Mononuclear cell (primary cell): ENCODE measurements at regions not wholly inside any gene's neighbourhood (a gene's known extent, or its start where the extent isn't known, plus 50 kb on each side); places are given as distances from the start of the nearest gene placed in this dataset.
"Not testable (repeated sequence)": the region's sequence is repeated elsewhere in the genome, so short reads cannot be mapped to it uniquely, and the experiment has no call there.

Experiments
- H3K27me3 ChIP-seq: 2 replicates; pipeline ENCODE4 v1.6.0; 2011; ENCODE audit warnings: low read length, control low read depth; ENCODE audit not compliant: insufficient read depth
- H3K4me1 ChIP-seq: 2 replicates; pipeline ENCODE4 v1.5.1; 2011; ENCODE audit warnings: mild to moderate bottlenecking, low read length, control low read depth; ENCODE audit not compliant: insufficient read depth
- H3K4me3 ChIP-seq: 2 replicates; pipeline ENCODE4 v1.5.1; 2011; ENCODE audit warnings: mild to moderate bottlenecking, low read length, moderate library complexity
- H3K9me3 ChIP-seq: 2 replicates; pipeline ENCODE4 v1.5.1; 2011; ENCODE audit warnings: low read depth, mild to moderate bottlenecking, control low read depth, low read length

- Histone ChIP-seq H3K4me1 (no peaks in the 10 kb centered on the region), H3K4me3 (no peak overlapping the region), H3K27me3 (peaks cover 66% of the 10 kb centered on the region), H3K9me3 (no peaks in the 10 kb centered on the region)
Observed at GRCh38 chr2:131425231-131425941, 50.5 kb upstream of the TUBA3D start.

- H3K27me3 ChIP-seq, result peaks cover 66% of the 10 kb centered on the region
- not testable (repeated sequence) for H3K9me3 ChIP-seq, H3K4me1 ChIP-seq
Observed at GRCh38 chr2:131424605-131425114, 51.3 kb upstream of the TUBA3D start.

GRCh38 chr2:131420751-131421150, 55.2 kb upstream of the TUBA3D start:
- not testable (repeated sequence) for H3K4me3 ChIP-seq, H3K9me3 ChIP-seq, H3K4me1 ChIP-seq
- H3K27me3 ChIP-seq, result peaks cover 37% of the 10 kb centered on the region

More at GRCh38 chr2:131424605-131425114, 51.3 kb upstream of the TUBA3D start:
- H3K4me3 ChIP-seq, result not testable (repeated sequence)

GRCh38 chr2:131419441-131419840, 55.5 kb upstream of the RAB6D start:
- H3K9me3 ChIP-seq, result no peaks in the 10 kb centered on the region
- H3K4me3 ChIP-seq, result no peak overlapping the region
- H3K4me1 ChIP-seq, result no peaks in the 10 kb centered on the region
- H3K27me3 ChIP-seq, result peaks cover 35% of the 10 kb centered on the region

- no peaks in the 10 kb centered on the region for H3K4me1 ChIP-seq
- H3K4me3 ChIP-seq, result no peak overlapping the region
- peaks cover 27% of the 10 kb centered on the region for H3K27me3 ChIP-seq
- H3K9me3 ChIP-seq, result no peaks in the 10 kb centered on the region
Observed at GRCh38 chr2:131418625-131419024, 54.7 kb upstream of the RAB6D start.

DNA sequence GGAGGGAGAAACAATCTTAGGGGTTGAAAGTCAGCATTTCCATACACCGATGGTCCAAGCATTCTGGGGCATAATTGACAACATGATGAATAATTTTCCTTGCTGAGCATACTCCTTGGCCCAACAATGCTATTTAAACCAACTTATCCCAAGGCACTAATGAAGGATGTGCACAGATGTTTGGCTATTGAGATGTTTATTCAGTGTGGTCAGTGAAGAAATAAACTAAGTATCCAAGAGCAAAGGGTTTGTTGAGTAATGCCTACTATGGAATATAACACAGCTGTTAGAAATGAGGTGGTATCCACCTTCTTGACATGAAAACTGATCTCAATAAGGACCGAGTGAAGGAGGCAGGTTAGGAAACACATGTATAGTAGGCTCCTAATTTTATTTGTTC, 53.9 kb upstream of the RAB6D start:
- no peak overlapping the region for H3K4me3 ChIP-seq
- no peaks in the 10 kb centered on the region for H3K9me3 ChIP-seq
- H3K27me3 ChIP-seq, result peaks cover 20% of the 10 kb centered on the region
- H3K4me1 ChIP-seq, result no peaks in the 10 kb centered on the region

DNA sequence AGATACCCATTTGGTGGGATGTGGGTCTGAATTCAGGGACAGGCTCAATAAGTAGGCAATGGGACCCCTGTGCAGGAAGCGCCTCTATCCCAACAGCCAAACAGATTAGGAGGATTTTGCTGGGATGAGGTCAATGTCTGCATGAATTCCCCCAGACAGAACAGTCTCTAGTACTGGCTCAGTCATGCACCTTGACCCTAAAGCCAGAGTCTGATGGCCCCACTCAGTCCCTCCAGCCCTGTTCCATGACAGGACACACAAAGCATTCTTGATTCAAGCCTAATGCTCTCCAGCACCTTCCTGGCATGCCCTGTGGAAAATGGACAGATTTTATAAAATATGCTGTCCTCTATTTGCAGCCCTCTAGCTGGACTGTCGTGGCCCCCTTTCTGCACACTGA, 49.8 kb upstream of the RAB6D start:
- H3K4me3 ChIP-seq, result no peak overlapping the region
- no peaks in the 10 kb centered on the region for H3K4me1 ChIP-seq
- H3K27me3 ChIP-seq, result peaks cover 9% of the 10 kb centered on the region
- H3K9me3 ChIP-seq, result no peaks in the 10 kb centered on the region
